OCI-LY1 (cell line): ENCODE measurements at regions not wholly inside any gene's neighbourhood (a gene's known extent, or its start where the extent isn't known, plus 50 kb on each side); places are given as distances from the start of the nearest gene placed in this dataset.

Source experiments
- EZH2 ChIP-seq: fragments of 200-600 bp; sonication (generic), shearing (Covaris generic); IDR thresholded peaks from 2 replicates; pipeline ENCODE4 v1.8.0; 2017; ENCODE audit warnings: borderline replicate concordance, mixed run types, mild to moderate bottlenecking, antibody characterized with exemption, low read length, moderate library complexity, mixed read lengths
- TF ChIP-seq, protein P1 (sequence below): fragments of 200-600 bp; sonication (generic), shearing (Covaris generic); IDR thresholded peaks from 2 replicates; pipeline ENCODE4 v1.5.1; 2017; ENCODE audit warnings: mild to moderate bottlenecking, antibody characterized with exemption, low read length, moderate library complexity, mixed read lengths

DNA sequence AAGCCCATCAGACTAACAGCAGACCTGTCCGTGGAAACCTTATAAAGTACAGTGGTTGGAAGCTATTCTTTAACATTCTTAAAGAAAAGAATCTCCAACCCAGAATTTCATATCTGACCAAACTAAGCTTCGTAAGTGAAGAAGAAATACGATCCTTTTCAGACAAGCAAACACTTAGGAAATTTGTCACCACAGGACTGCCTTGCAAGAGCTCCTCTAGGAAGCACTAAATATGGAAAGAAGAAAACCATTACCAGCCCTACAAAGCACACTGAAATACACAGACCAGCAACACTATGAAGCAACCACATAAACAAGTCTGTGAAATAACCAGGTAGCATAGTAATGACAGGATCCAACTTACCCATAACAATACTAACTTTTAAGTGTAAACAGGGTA, 177.7 kb upstream of the PRSS1 start:
- TF ChIP-seq EZH2, result no peak
- TF ChIP-seq, protein P1, sequence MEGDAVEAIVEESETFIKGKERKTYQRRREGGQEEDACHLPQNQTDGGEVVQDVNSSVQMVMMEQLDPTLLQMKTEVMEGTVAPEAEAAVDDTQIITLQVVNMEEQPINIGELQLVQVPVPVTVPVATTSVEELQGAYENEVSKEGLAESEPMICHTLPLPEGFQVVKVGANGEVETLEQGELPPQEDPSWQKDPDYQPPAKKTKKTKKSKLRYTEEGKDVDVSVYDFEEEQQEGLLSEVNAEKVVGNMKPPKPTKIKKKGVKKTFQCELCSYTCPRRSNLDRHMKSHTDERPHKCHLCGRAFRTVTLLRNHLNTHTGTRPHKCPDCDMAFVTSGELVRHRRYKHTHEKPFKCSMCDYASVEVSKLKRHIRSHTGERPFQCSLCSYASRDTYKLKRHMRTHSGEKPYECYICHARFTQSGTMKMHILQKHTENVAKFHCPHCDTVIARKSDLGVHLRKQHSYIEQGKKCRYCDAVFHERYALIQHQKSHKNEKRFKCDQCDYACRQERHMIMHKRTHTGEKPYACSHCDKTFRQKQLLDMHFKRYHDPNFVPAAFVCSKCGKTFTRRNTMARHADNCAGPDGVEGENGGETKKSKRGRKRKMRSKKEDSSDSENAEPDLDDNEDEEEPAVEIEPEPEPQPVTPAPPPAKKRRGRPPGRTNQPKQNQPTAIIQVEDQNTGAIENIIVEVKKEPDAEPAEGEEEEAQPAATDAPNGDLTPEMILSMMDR, result no peak
